Islet precursor cell (in vitro differentiated cells): ENCODE measurements at regions not wholly inside any gene's neighbourhood (a gene's known extent, or its start where the extent isn't known, plus 50 kb on each side); places are given as distances from the start of the nearest gene placed in this dataset.
"Not testable (repeated sequence)": the region's sequence is repeated elsewhere in the genome, so short reads cannot be mapped to it uniquely, and the experiment has no call there.

ENCODE experiments used
- DNase-seq: peaks from one replicate; pipeline ENCODE4 v3.0.0-alpha.2; 2018

GRCh38 chr12:82634495-82635258 lies 52.0 kb upstream of the TMTC2 start:
- not testable (repeated sequence) for DNase-seq

- DNase-seq, result no peak
These were observed 51.4 kb upstream of the TMTC2 start for GRCh38 chr12:82635263-82635662.
